NCI-H146 treated with DMSO at 0.1 percent for 48 hours (cell line): ENCODE measurements at regions not wholly inside any gene's neighbourhood (a gene's known extent, or its start where the extent isn't known, plus 50 kb on each side); places are given as distances from the start of the nearest gene placed in this dataset.

Experiments used
- DNase-seq: peaks from one replicate; lab custom pipeline; 2025; ENCODE audit not compliant: unreplicated experiment; lab: John Stamatoyannopoulos, UW

DNA sequence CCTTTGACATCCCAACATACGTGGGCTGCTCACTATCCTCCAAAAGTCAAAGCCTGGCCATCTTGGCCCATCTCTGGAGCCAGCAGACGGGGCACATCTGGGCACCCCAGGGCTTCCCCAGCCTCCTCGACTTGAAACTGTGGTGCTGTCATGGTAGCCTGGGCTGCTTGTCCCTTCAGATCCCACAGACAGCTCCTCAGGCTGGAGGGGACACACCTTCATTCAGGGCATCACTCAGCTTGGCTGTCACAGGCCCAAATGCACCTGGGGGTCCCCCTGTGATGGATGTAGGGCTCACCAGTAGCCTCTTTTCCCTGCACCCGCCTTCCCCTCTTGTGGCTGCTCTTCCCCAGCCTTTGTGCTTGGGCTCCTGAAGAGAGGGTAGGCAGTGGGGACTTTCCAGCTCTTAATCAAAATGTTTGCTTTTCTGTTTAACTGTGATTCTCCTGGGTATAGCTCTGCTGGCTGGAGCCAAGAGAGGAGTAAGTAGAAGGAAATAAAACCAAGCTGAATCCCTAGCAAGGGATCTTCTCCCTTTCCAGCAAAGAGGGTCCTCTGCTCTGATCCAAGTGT is 92.3 kb downstream of the GYPC start:
- DNase-seq, result no peak

DNA sequence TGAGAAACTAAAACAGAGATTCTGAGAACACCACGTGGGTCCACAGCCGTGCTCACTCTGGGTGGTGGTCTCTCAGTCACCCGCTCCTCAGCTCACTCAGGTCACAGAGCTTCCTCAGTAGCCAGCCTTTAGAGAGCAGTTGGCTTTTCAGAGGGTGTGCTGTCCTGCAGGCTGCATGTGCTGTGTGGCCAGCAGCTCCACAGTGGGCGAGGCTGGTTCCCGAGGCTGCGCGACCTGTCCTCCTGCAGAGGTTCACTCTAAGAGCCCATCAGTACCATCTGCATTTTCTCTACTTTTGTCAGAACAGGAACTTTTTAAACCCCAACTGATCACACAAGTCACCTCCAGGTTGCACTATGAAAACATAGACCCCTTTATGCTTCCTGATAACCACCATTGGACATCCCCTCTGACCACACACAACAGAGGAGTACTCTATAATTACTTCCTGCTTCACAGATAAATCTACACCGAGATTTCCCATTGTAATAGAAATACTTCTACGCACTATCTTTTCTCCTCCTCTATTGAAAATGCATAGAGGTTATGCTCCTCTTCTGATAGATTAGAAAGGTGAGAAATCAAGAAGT is 93.1 kb downstream of the GYPC start:
- no peak for DNase-seq

DNA sequence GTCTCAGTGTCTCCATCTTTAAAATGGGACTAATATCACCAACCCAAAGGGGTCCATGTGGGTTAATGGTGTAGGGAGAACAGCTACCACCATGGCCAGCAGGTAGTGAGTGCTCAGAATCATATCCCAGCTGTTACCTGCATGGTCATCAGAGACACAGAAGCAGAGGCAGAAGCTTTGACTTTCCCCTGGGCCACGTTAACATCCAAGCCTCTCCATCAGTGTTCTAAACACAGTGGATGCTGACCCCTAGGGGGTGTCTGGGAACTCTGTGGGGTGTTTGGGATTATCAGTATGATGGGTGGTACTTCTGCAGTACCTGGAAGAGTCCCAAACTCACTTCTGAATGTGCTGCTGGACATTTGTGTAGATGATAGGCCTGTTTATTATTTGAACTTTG is 93.6 kb downstream of the GYPC start:
- no peak for DNase-seq

- DNase-seq, result no peak
Observed at GRCh38 chr2:126750506-126750905, 94.5 kb downstream of the GYPC start.

- no peak for DNase-seq
Observed at GRCh38 chr2:126751477-126751876, 95.5 kb downstream of the GYPC start.

DNA sequence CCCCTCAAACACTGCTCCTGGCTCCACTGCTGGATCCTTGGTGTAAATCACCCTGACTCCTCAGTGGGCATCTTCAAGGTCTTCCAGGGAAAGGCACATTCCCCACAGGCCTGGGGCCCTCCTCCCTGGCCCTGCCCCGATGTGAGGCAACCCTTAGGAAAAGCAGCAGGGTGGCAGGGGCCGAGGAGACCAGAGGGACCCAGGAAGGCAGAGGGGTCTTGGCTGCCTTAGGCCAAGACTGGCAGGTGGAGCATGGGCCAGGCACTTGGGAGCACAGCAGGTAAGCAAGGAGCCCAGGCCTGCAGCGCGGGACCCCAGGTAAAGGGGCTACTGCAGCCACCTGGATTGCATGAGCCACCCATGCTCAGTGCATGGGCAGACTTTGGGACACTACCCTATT is 96.9 kb downstream of the GYPC start:
- DNase-seq, result no peak

DNA sequence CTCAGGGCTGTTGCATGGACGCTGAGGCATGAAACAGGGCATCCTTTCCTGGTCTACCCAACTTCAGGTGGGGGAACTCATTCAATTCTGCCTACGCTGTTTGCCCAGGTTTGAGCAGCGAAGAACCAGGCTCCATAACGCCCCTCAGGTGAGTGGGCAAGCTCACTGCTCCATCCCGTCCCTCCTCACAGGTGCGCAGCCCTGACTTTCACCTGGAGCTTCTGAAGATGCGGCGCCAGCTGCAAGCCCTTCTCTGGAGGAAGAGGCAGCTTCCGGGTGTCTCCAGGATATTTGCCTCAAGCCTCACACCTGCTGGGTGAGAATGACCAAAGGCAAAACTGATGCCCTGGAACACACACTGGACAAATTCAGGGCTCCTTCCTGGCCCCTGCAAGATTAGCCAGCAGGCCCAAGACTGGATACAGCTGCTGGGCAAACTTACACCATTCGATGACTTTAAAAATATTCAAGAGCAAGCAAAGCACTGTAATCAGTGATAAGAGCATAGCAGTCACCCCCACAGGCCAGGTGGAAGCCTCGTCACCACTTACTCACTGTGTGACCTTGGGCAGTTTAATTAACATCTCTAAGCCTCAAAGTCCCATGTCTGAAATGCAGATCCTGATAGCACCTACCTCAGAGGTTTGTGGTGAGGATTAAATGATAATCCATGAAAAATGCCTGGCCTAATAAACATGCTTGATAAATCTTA is 97.7 kb downstream of the GYPC start:
- no peak for DNase-seq

DNA sequence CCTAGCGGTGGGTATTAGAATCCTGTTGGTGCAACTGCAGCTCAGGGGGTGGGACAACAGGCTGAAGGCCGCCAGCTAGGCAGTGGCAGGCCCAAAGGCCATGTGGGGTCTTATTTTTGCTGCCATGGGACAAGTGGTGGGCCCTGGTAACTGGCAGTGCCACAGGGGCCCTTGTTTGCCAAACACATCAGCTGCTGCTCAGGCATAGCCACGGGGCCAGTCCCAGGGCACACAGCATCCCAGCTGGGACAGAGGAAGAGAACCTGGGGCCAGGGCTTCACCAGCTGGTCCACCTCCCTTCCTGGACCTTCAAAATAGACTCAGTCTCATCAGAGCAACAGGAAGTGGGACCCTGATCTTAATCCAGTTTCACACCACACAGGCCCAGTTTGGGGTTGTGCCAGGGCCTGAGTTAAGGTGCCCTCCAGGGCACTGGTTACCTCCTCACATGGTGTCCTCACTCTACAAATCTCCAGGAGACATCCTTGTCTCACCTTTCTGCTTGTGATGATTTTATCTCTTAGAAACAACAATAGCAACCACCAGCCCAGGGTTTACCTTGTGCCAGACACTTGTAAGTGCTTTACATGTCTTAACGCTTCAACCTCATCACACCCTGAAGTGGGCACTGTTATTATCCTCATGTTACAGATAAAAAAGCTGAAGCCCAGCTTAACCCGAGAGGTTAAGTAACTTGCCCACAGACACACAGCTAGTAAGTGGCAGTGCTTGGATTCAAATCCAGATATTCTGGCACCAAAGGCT is 98.5 kb downstream of the GYPC start:
- DNase-seq, result no peak

DNA sequence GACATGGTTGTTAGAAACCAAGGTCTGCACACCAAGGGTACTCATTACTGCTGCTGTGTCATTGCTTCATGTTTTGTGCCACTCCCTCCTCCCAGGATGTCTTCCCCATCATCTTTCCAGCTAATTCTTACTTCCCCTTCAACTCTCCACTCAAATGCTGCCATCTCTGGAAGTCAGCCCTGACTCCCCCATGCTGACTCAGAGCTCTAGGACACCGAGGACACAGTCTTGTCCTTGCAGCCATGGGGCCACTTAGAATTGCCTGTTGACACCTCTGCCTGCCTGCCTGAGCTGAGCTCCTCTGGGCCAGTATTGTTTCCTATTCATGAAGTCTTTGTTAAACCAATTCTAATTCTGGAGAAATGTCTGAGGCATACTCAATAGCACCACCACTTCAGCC is 100.2 kb downstream of the GYPC start:
- no peak for DNase-seq

DNA sequence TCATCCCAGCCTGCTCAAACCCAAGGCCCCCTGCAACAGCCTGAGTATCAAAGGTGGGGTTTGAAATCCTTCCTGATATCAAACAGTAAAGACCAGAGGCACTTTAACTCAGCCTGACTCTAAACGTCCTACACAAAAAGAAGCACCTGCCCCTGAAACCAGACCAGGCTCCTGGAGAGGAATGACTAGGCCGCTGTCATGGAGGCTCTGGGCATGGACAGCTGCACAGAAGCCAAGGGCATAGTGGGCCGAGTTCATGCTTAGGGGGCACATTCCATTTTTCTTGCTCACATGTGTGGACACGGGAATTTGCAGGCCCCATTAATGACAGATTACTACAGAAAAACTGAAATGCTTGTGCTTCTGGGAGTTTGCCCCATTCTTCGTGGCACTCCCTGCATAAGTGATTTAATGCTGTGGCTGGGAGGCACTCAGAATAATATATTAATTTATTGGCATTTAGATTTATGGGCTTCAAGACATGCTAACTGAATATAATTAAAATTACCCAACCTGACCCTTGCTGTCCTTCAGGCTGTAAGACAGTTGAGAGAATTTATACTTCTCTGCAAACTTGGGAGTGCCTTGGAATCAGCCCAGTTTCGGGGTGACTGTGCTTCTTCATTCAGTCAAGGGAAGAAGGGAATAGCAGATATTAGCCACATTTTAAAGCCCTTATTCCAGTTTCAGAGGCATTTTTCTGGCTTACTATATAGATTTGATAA is 105.5 kb downstream of the GYPC start:
- no peak for DNase-seq

- DNase-seq, result no peak
Observed at GRCh38 chr2:126761981-126762878, 106.3 kb downstream of the GYPC start.

GRCh38 chr2:126764686-126765265 is 108.8 kb downstream of the GYPC start:
- DNase-seq, result no peak

GRCh38 chr2:126765395-126765794 is 109.4 kb downstream of the GYPC start:
- DNase-seq, result no peak

DNA sequence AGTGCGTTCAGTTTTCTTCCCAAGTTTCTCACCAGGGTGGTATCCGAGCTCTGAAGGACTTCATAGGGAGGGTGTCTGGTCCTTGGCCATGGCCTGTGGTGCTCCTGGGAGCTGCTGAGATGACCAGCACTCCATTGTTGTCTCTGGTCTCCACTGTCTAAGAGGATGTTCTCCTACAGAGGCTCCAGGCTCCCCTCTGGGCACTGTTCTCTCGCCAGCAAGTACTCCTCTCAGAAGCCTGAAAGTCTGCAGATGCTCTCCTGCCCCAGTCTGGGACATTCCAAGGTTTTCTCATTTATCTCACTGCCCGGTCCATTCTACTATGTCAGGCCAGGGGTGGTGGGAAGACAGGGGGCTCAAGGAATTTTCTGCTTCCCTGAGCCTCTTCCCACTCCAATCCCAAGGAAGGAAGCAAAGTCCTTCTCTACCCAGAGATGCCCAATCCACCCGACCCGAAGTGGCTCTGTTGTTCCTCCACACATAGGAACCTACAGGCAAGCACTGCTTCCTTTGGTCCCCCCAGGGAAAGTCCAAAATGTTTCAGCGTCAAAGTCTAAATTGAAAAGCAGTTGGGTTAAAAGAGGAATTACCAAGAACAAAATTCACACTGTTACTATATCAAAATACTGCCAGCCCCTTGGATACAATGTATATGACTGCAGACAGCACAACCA is 110.5 kb downstream of the GYPC start:
- DNase-seq, result no peak

GRCh38 chr2:126766969-126767296 is 111.0 kb downstream of the GYPC start:
- no peak for DNase-seq

DNA sequence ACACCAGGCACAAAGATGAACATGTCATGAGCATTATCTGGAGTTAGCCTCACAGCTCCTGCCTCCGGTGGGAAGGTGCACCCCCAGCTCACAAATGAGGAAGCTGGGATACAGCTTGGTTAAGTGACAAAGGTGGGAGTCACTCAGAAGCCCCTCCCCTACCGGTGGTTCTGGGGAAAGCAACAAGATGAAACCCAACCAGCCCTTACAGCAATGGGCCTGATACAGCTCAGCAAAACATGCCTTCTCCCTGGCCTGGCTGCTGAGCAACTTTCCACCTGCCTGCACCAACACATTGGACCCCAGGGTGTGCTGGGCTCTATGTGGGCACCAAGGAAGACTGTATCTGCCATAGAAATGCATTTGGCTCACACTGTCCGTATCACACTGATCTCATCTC is 113.2 kb downstream of the GYPC start:
- no peak for DNase-seq

GRCh38 chr2:126770466-126770865 is 114.5 kb downstream of the GYPC start:
- no peak for DNase-seq

GRCh38 chr2:126771094-126771493 is 115.1 kb downstream of the GYPC start:
- DNase-seq, result no peak

- DNase-seq, result no peak
Observed at GRCh38 chr2:126771501-126772195, 115.7 kb downstream of the GYPC start.
